ENCODE measurements at regions not wholly inside any gene's neighbourhood (a gene's known extent, or its start where the extent isn't known, plus 50 kb on each side); places are given as distances from the start of the nearest gene placed in this dataset.

GRCh38 chr2:19028587-19029375 is 329.6 kb downstream of the OSR1 start:
- DNase-seq, result no peak

DNA sequence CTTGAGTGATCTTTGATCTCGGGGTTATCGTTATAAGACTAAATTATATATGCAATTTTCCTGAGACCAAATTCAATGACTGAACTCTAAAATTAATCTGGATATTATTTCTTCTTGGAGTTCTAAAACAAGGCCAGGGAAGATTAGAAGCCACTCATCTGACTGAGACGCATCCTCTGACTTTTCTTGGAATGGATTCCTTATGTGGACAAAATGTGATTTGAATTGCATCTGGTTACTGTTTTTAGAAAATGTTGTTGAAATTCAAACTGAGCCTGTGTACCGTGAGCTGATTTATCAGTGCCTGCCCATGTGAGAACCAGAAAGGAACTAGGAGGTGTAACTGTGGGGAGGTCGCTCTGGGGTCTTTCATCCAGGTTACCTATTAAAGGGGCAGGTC is 330.8 kb downstream of the OSR1 start:
- DNase-seq, result no peak

GRCh38 chr2:19026261-19026660 is 332.2 kb downstream of the OSR1 start:
- no peak for DNase-seq

- no peak for DNase-seq
Measured at GRCh38 chr2:19022334-19022733, 336.1 kb downstream of the OSR1 start.

- DNase-seq, result no peak
Measured at GRCh38 chr2:19021721-19022120, 336.7 kb downstream of the OSR1 start.

- no peak for DNase-seq
Measured at GRCh38 chr2:19021100-19021476, 337.3 kb downstream of the OSR1 start.

GRCh38 chr2:19020144-19021099 is 338.0 kb downstream of the OSR1 start:
- DNase-seq, result no peak

- DNase-seq, result no peak
Measured at GRCh38 chr2:19009510-19009909, 348.9 kb downstream of the OSR1 start.

GRCh38 chr2:19003554-19003953 is 354.9 kb downstream of the OSR1 start:
- DNase-seq, result no peak

GRCh38 chr2:19000776-19001175 is 357.6 kb downstream of the OSR1 start:
- no peak for DNase-seq

- no peak for DNase-seq
Measured at GRCh38 chr2:18999198-18999597, 359.2 kb downstream of the OSR1 start.

GRCh38 chr2:18998491-18998890 is 359.9 kb downstream of the OSR1 start:
- no peak for DNase-seq

DNA sequence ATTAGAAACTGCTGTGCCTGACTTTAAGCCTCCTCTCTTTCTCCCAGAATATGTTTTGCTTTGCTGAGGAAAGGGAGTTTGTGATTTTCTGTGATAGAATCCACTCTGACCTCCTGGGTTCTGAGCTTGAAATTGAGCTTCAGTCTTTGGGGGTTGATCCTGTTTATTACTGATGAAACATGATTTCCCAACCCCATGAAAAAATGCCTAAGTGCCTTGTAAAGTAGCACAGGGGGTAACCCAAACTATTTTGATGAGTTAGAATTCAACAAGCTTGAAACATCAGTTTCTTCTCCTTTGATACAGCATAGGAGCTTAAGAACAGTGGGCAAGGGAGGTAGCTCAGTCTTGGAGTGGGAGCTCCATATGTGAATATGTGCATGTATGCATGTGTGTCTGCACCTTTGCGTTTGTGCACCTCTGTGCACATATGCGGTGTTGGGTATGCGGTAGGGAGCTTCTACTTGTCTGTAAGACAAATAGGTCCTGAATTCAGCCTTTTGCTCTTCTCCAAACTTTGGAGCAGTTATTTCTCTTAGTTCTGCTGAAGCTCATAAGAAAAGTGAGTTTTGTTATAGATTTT is 364.6 kb downstream of the OSR1 start:
- no peak for DNase-seq

- peak; percentile 91 for DNase-seq
Measured at GRCh38 chr2:18991177-18992168, 366.9 kb downstream of the OSR1 start.

DNA sequence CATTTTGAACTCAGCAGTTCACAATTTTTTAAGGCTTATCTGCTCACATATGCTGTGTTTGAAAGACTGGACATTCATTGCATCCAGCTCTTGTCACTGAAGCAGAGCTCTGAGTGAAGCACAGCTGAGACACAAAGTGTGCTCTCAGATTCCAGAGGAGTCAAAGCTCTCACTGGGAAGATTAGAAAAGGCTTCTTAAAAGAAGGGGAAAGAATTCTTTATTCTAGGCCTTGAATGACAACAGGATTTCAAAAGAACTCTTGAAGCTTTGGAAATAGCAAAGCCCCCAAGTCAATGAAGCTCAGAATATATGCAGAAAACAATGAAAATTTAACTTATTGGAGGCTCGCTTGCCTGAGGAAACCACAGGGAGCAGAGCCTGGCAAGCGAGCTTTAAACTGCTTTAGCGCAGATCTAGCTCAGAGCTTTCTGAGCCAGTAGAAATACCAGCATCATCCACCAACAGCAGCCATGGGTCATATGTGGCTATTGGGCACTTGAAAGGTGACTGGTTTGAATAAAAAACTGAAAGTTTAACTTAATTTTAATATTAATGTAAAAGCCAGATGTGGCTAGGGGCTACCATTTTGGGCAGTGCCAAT is 369.7 kb downstream of the OSR1 start:
- DNase-seq, result no peak

DNA sequence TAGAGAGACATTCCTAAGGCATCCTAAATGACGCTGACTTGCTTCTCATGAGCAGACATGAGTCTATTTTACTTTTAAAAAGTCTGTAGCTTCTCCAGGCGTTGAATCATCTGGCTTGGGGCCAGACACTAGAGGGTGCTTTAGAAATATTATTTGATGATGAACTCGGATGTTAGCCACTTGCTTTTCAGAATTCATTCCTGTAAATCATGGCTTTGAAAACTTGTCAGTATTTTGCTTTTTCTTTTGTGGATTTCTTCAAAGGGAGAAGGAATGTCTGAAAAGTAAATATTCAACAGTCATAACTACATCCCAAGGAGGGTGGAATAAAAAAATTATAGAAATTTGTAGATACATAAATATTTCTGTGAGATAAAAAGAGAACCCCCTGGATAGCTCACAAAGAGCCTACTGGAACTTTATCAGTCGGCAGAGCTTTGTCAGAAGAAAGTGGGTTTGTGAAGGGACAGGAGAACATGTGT is 370.8 kb downstream of the OSR1 start:
- DNase-seq, result peak; percentile 20

GRCh38 chr2:18987016-18987415 is 371.4 kb downstream of the OSR1 start:
- DNase-seq, result no peak

- no peak for DNase-seq
Measured at GRCh38 chr2:18986046-18986445, 372.4 kb downstream of the OSR1 start.

DNA sequence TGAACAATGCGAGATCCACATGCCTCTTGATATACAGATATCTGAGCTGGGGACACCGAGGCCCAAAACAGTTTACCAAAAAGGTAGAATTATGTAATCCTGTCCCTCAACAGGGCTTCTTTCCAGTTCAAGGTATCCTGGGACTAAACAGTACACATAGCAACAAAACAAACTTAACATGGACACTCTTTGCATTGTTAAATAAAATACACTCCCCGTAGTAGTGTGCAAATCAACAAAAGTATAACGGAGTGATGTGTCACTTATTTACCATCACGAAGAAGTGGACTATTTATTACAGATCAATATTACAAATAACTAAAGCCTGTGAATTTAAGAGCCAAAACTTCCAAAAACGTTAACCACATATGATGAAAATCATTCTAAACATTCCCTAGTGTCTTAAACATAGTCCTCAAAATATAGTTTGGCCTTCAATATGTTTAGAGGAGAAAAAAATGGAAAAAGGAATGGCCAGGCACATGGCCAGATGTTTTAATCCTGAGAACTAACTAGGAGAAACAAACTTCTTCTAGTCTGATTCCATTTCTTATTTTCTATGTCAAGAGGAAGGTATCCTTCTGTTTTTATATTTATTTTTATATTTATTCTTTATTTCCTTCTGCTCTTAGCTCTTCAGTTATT is 377.5 kb downstream of the OSR1 start:
- no peak for DNase-seq

GRCh38 chr2:18980104-18980785 is 378.2 kb downstream of the OSR1 start:
- DNase-seq, result no peak

GRCh38 chr2:18977409-18977808 is 381.0 kb downstream of the OSR1 start:
- DNase-seq, result no peak

Data from NCI-H2029 (cell line).